ENCODE measurements at regions not wholly inside any gene's neighbourhood (a gene's known extent, or its start where the extent isn't known, plus 50 kb on each side); places are given as distances from the start of the nearest gene placed in this dataset.

DNA sequence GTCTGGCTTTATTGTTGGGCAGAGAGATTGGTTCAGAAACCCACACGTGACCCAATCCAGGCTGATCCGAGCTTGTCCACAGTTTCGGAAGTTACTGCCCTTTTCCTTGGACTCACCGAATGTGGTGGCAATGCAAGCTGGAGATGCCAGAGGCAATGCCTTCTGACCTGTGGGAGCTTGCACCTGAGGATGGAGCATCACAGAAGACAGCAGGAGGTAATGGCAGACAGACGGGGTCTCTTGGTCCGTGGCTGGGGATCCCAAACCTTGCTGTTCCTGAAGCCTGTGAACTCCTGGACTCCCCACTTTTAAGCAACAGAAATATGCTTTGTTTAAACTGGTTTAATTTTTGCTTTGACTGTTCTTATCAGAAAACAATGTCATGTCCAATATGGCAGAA lies 265.2 kb upstream of the IRX1 start:
- TF ChIP-seq, protein P1, sequence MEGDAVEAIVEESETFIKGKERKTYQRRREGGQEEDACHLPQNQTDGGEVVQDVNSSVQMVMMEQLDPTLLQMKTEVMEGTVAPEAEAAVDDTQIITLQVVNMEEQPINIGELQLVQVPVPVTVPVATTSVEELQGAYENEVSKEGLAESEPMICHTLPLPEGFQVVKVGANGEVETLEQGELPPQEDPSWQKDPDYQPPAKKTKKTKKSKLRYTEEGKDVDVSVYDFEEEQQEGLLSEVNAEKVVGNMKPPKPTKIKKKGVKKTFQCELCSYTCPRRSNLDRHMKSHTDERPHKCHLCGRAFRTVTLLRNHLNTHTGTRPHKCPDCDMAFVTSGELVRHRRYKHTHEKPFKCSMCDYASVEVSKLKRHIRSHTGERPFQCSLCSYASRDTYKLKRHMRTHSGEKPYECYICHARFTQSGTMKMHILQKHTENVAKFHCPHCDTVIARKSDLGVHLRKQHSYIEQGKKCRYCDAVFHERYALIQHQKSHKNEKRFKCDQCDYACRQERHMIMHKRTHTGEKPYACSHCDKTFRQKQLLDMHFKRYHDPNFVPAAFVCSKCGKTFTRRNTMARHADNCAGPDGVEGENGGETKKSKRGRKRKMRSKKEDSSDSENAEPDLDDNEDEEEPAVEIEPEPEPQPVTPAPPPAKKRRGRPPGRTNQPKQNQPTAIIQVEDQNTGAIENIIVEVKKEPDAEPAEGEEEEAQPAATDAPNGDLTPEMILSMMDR (IDR thresholded peaks at IDR 0.05): no peak
- TF ChIP-seq POLR2A (IDR thresholded peaks at IDR 0.05): no peak

Measured in thyroid gland (tissue), 4 donors.